Smooth muscle cell of the brain vasculature (primary cell): ENCODE measurements at regions not wholly inside any gene's neighbourhood (a gene's known extent, or its start where the extent isn't known, plus 50 kb on each side); places are given as distances from the start of the nearest gene placed in this dataset.

Experiments
- DNase-seq: peaks from one replicate; pipeline ENCODE4 v3.0.0-alpha.2; 2012; ENCODE audit warnings: low read depth, low spot score

DNA sequence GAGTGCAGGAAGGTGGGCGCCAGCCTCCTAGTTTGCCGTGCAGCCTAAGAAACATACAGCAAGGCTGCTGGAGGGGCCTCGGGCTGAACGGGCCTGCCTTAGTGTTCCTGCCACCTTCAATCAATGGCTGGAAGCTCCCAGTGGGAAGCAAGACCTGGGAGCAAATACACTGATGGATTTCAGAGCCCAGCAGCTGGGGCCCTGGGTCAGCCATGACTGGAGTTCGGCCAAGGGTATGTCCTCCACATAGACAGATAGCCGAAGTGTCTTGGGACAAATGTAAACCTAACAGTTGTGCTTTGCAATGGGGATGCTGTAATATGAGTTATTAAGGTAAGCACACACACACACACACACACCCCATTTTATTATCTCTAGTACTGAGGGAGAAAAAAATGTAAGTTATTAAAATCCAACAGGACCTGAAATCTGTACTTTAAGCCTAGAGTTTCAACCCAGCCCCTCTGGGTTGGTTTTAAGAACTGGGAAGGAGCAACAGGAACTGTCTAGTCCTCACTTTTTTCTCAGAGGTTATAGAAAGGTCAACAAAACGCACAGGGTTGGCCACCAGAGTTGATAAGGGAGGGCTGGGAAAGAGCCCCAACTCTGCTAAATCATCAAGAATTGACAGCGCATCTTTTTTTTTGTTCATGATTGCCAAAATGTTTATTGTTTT lies 50.0 kb upstream of the CELF2 start:
- DNase-seq, result no peak
